ENCODE measurements at regions not wholly inside any gene's neighbourhood (a gene's known extent, or its start where the extent isn't known, plus 50 kb on each side); places are given as distances from the start of the nearest gene placed in this dataset.

DNA sequence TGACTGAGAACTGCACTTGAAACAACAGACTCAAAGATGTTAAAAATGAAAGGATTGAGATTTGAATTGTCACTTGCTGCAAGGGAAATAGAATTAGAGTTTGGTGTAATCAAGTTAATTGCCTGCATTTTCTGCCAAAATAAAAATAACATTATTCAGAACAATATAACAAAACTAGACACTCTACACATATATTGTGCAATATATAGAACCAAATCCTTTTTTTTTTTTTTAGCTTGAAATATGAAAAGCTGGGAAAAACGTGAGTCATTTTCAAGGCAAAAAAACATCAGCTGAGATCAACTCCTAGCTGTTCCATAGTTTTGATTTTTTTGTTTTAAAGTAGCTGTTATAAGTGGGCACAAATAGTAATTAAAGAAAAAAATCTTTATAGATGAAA, 561.5 kb downstream of the DNAJB9 start:
- no peak for DNase-seq (ENCODE audit: low read depth)

- DNase-seq (ENCODE audit: low read depth): no peak
Observed at GRCh38 chr7:109136893-109137292, 567.2 kb downstream of the DNAJB9 start.

DNA sequence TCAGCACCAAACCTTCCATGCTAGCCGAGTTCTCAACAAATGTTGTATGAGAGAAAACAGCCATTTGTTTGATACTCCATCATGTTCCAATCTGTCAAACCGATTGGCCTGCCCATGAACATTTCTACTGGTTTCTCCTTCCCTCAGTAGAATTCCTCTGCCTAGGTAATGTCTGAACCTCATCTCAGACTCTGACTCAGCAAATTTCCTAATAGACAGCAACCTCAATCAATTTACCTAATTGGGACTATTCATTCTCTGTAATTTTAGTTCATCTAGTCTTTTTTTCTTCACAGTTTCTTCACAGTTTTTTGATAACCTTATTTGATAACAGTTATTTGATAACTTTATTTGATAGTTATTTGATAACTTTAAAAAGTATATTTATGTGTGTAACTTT, 585.1 kb downstream of the DNAJB9 start:
- DNase-seq (ENCODE audit: low read depth): no peak

DNA sequence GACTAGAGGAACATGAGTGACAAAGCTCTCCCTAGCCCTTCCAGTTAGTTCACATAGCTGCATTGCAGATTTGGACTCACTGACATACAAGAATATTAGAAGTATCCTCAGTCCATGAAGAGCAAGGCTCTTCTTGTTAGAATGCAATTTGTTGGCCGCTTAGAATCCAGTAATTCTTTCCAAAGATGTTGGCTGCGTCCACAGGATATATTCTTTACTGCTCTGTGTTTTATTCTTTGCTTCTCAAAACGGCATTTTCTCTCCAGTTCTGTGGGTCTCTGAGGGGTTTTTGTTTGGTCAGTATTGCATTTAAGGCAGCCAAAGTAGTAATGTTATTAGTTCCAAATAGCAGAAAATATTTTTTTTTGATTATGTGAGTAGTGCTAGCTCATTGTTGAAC, 588.6 kb downstream of the DNAJB9 start:
- DNase-seq (ENCODE audit: low read depth): no peak

- DNase-seq (ENCODE audit: low read depth): no peak
Observed at GRCh38 chr7:109176661-109177060, 607.0 kb downstream of the DNAJB9 start.

DNA sequence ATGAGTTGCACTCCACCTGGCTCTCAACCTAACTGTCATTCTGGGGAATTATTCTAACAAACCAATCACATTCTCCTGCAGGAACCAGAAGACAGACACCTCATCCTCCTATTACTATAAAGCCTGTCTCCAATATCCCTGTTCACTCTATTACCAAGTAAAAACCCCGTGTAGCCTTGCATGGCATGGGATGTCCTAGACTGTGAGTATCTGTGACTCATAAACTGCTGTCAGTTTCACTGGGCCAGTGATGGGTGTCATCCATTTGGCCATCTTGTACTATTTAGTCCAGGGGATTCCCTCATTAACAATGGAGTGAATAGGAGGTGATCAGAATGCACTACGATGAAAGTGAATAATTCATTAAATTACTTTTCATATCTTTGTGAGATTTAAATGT, 608.7 kb downstream of the DNAJB9 start:
- no peak for DNase-seq (ENCODE audit: low read depth)

GRCh38 chr7:109179601-109180000, 609.9 kb downstream of the DNAJB9 start:
- no peak for DNase-seq (ENCODE audit: low read depth)

DNA sequence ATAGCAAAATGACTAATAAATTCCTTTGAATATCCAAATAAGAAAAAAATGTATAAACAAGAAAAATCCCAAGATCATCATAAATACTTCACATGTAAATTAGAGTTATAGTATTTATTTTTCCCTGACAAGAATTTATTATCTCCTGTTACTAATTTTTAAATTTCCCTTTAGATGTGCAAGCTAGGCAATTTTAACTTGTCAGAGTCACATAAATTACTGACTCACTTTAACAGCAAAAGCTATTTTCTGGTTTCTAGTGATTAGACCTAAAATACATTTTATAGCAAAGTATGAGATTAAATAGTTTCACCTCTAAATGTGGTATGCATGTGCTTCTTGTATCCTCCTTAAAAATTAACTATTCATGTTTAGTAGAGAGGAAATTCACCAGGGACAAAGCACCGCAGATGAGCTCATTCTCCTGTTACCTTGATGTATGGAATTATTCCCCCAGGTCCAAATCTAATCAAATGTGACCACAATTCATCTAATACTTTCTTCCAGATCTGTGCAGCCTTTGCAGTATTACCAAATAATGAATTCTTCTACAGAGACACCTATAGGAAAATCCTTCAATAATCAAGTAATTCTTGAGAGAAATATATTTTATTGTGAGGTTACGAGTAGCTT, 621.2 kb downstream of the DNAJB9 start:
- no peak for DNase-seq (ENCODE audit: low read depth)

GRCh38 chr7:109206196-109206595, 636.5 kb downstream of the DNAJB9 start:
- DNase-seq (ENCODE audit: low read depth): no peak

GRCh38 chr7:109213081-109213480, 643.4 kb downstream of the DNAJB9 start:
- DNase-seq (ENCODE audit: low read depth): no peak

DNA sequence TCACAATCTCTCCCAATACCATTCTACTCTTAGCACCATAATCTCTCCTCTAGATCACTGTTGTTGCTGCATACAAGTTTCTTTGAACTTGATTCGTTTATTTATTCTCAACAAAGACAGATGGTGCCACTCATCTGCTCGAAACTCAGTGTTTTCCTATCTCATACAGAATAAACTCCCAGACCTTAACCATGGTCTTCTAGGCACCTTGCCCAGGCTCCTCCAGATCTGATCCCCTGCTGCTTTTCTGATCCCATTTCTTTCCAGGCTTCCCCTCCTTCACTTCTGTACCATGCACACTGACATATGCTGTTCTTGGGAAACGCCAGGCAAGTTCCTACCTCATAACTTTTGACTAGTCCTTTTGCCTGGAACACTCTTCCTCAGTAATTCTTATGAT, 645.7 kb downstream of the DNAJB9 start:
- DNase-seq (ENCODE audit: low read depth): no peak

- no peak for DNase-seq (ENCODE audit: low read depth)
Observed at GRCh38 chr7:109224100-109224499, 654.4 kb downstream of the DNAJB9 start.

DNA sequence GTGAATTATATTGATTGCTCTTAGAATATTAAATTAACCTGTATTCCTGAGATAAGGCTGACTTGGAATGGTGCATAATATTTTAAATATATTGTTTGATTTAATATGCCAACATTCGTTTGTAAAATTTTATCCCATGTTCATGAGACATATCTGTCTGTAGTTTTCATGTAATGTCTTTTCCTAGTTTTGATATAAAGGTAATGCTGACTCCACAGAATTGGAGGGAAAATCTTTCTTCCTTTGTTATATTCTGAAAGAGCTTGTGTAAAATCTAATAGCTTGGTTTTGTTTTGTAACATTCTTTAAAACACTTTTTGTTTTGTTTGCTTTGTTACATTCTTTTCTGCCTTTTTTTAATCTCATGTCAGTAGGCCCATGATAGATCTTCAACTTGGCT, 657.0 kb downstream of the DNAJB9 start:
- DNase-seq (ENCODE audit: low read depth): no peak

GRCh38 chr7:109235316-109235715, 665.6 kb downstream of the DNAJB9 start:
- DNase-seq (ENCODE audit: low read depth): peak; percentile 3

DNA sequence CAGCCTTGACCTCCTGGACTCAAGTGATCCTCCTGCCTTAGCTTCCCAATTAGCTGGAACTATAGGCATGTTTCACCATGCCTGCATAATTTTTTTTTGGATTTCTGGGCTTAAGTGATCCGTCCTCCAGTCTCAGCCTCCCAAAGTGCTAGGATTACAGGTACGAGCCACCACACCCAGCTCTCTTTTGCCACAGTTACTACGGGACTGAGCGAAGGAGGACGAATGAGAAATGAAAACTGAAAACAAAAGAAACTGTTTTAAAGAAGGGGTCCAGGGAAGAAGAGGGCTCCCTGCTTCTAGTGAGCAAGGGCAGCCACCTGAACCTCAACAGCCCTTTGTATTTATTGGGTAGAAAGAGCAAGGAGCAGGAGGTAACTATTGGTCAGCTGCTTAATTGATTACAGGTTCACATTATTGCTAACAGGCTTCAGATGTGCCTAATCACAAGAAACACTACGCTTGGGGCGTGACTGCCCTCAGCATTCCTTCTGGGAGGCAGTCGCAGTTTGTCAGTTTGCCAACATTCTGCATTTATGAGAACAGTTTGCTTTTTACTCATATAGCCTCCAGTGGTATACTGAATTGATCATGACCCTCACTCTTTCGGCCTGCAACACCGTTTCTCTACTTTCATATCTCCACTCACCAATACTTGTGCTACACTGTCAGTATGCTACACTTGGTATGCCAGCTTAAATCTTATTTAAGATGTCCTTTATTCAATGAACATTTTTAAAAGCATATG, 676.8 kb downstream of the DNAJB9 start:
- DNase-seq (ENCODE audit: low read depth): peak; percentile 89

DNA sequence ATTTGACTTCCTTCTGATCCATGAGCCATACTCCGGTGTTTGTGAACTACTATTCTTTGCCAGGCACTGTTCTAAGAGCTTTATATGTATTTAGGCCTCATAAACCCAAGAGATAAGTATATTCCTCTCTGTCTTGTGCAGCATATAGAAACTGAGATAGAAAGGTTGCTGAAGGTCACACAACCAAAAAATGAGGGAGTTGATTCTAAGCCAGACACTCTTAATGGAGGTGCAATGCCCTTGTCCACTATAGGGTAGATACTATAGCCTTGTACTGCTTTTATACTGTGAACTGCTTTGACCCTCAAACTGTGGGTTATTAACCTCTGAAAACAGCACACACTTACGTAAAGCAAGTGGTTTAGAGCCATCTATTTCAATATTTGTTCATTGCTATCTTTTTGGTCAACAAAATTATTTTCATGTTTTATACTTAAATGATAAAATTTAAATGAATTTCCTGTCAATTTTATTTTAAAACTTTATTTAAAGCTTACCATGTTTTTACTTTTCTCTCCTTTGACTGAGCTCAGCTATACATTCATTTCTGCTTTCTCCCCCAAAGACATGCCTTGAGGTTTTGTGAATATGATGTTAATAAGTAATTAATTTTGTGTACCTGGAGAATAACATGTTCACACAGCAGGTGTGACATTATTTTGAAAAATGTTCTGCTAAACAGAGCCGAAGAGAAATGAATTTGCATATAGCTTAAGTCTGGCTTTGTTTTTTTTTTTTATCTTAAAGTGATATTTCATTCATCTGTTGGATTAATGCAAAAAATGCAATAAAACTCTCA, 687.3 kb downstream of the DNAJB9 start:
- DNase-seq (ENCODE audit: low read depth): no peak

GRCh38 chr7:109259151-109259550, 689.5 kb downstream of the DNAJB9 start:
- no peak for DNase-seq (ENCODE audit: low read depth)

- DNase-seq (ENCODE audit: low read depth): no peak
Observed at GRCh38 chr7:109261781-109262180, 692.1 kb downstream of the DNAJB9 start.

- DNase-seq (ENCODE audit: low read depth): no peak
Observed at GRCh38 chr7:109266610-109267009, 696.9 kb downstream of the DNAJB9 start.

DNA sequence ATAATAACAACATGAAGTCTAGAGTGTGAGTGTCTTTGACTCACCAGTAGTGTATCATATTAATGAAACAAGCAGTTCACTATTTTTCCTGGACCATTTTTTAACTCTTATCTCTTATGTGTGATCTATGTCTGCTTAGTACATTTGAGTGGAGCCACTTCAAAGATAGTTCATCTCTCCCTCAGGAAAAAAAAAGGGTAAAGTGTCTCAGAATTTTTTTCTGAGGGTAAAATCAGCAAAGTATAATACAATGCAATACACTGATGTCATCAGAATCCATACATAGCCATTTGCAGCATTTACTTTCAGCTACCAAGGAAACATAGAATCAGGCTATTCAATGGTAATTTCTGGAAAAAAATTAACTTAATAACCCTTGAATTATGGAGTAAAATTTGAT, 706.7 kb downstream of the DNAJB9 start:
- no peak for DNase-seq (ENCODE audit: low read depth)

DNA sequence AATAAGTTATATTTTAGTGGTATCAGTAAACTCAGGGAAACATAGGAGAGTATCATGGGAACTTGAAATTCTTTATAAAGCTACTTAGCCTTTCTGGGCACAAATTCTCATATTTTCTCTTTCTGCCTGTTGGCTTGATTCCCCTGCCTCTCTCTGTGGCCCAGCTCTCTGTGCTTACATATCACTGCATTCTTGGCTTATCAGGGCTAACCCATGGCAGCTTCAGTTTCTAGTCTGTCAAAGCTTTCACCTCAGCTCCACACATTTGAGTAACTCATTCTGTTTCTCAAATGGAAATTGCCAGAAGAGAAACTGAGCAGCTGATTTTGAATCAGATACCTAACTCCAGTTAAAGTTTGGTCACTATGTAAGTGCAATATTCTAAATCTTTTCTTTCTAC, 713.1 kb downstream of the DNAJB9 start:
- no peak for DNase-seq (ENCODE audit: low read depth)

GRCh38 chr7:109284943-109285342, 715.3 kb downstream of the DNAJB9 start:
- no peak for DNase-seq (ENCODE audit: low read depth)

- DNase-seq (ENCODE audit: low read depth): peak; percentile 2
Observed at GRCh38 chr7:109295158-109295557, 725.5 kb downstream of the DNAJB9 start.
